Peyer's patch (tissue), 4 donors: ENCODE measurements at regions not wholly inside any gene's neighbourhood (a gene's known extent, or its start where the extent isn't known, plus 50 kb on each side); places are given as distances from the start of the nearest gene placed in this dataset.
A peak's percentile ranks its signal among the peaks of the same experiment; 100 is the strongest.

Source experiments
- DNase-seq, 3 donors: peaks; one replicate each; pipeline ENCODE4 v3.0.0-alpha.2; 2017 to 2019
- H3K27ac ChIP-seq, 4 donors: fragments of 200-600 bp; sonication (generic); one replicate each; pipeline ENCODE4 v1.5.1; 2016 to 2019
- H3K27me3 ChIP-seq, 2 donors: fragments of 200-600 bp; sonication (generic); one replicate each; pipeline ENCODE4 v1.5.1; 2019
- H3K36me3 ChIP-seq, 3 donors: fragments of 200-600 bp; sonication (generic); one replicate each; pipeline ENCODE4 v1.5.1; 2016 to 2019
- H3K4me1 ChIP-seq, 4 donors: fragments of 200-600 bp; sonication (generic); one replicate each; pipeline ENCODE4 v1.5.1; 2016 to 2019
- H3K4me3 ChIP-seq, 4 donors: fragments of 200-600 bp; sonication (generic); 1 replicate in 3 of 4; 2 replicates in 1 of 4; pipeline ENCODE4 v1.5.1; 2016 to 2019; ENCODE audit warnings: mild to moderate bottlenecking in 1 of 4
- H3K9me3 ChIP-seq, 4 donors: fragments of 200-600 bp; sonication (generic); one replicate each; pipeline ENCODE4 v1.5.1; 2016 to 2019; ENCODE audit warnings: mild to moderate bottlenecking in 1 of 4
- POLR2A ChIP-seq, 2 donors: fragments of 450-650 bp; IDR thresholded peaks; one replicate each; pipeline ENCODE4 v1.5.1; 2017; ENCODE audit warnings: antibody characterized with exemption in 2 of 2, mild to moderate bottlenecking in 2 of 2, moderate library complexity in 2 of 2
- TF ChIP-seq, protein P1 (sequence below), 6 experiments: fragments of 450-650 bp in 4 of 6; fragments of 200-600 bp in 2 of 6; sonication (generic) in 1 of 6; IDR thresholded peaks; one replicate each; pipeline ENCODE4 v1.5.1; 2017 to 2019; ENCODE audit warnings: antibody characterized with exemption in 6 of 6, mild to moderate bottlenecking in 3 of 6, moderate library complexity in 1 of 6

DNA sequence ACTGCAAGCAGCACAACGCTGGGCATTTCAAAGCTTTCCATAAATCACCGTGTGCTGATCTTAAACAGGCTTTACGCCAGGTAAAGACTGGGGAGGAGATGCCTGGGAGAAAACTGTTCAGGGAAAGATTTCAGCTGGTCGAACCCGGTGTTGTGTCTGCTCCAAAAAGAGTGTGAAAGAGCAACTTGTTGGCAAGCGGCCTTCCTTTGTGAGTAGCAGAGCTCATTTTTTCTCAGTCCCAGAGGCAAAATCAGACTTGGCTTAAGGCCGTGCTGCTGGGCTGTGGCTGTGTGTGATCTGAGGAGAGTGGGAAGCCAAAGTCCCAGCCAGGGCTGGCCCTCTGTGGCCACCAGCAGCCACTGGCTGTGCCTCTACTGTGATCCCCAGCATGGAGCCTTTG lies 75.7 kb upstream of the E2F8 start:
- Histone ChIP-seq H3K4me3 (no peak overlapping the region), H3K27me3 (no peaks in the 10 kb centered on the region), H3K36me3 (no peaks in the 10 kb centered on the region), H3K4me1 (no peaks in the 10 kb centered on the region), H3K9me3 (no peaks in the 10 kb centered on the region), H3K27ac (no peak overlapping the region)
- TF ChIP-seq, protein P1, sequence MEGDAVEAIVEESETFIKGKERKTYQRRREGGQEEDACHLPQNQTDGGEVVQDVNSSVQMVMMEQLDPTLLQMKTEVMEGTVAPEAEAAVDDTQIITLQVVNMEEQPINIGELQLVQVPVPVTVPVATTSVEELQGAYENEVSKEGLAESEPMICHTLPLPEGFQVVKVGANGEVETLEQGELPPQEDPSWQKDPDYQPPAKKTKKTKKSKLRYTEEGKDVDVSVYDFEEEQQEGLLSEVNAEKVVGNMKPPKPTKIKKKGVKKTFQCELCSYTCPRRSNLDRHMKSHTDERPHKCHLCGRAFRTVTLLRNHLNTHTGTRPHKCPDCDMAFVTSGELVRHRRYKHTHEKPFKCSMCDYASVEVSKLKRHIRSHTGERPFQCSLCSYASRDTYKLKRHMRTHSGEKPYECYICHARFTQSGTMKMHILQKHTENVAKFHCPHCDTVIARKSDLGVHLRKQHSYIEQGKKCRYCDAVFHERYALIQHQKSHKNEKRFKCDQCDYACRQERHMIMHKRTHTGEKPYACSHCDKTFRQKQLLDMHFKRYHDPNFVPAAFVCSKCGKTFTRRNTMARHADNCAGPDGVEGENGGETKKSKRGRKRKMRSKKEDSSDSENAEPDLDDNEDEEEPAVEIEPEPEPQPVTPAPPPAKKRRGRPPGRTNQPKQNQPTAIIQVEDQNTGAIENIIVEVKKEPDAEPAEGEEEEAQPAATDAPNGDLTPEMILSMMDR (IDR thresholded peaks at IDR 0.05) = no peak
- no peak for TF ChIP-seq POLR2A (IDR thresholded peaks at IDR 0.05)
- DNase-seq = no peak

DNA sequence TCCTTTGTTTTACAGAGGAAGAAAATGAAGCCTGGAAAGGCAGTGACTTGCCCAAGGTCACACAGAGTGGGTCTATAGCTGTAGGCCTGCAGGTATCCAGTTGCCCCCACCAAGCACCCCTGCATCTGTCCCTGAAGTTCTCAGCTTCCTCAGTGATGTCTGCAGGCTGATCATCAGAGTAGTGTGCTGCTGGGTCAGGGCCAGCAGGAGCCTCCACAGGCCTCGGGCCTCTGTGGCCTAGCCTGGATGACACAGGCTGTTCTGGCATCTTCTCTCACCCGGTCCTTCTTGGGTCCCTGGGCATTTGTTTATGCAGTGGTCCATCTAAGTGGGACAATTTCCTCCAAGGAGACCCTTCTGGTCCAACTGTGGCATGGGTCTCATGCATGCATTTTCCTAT lies 74.8 kb upstream of the E2F8 start:
- H3K4me3 ChIP-seq = no peak overlapping the region
- TF ChIP-seq POLR2A (IDR thresholded peaks at IDR 0.05) = no peak
- TF ChIP-seq, protein P1 (IDR thresholded peaks at IDR 0.05) = no peak
- no peaks in the 10 kb centered on the region for H3K4me1 ChIP-seq

DNA sequence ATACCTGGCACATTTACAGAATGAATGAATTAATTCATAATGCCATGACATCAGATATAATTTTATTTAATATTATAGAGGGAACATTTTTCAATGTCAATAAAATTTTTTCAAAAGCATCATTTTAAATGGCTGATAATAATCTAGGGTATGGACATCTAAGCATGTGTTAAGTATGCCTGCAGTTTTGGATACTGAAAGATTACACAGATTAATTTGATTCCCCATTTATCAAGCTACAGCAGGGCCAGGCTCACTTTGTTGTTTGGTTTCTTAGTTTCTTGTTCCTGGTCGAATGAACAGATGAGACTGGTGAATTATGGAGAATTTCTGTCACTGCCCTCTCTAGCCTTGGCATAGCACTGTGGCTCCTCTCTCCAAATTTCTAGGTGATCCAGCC lies 72.4 kb upstream of the E2F8 start:
- Histone ChIP-seq H3K27me3 (no peaks in the 10 kb centered on the region), H3K36me3 (no peaks in the 10 kb centered on the region), H3K4me1 (no peaks in the 10 kb centered on the region), H3K27ac (no peak overlapping the region), H3K4me3 (no peak overlapping the region), H3K9me3 (no peaks in the 10 kb centered on the region)
- no peak for DNase-seq
- no peak for TF ChIP-seq POLR2A (IDR thresholded peaks at IDR 0.05)
- TF ChIP-seq, protein P1 (IDR thresholded peaks at IDR 0.05) = no peak

More for the DNA sequence above, 74.8 kb upstream of the E2F8 start:
- Histone ChIP-seq H3K27ac (no peak overlapping the region), H3K27me3 (no peaks in the 10 kb centered on the region), H3K9me3 (no peaks in the 10 kb centered on the region), H3K36me3 (no peaks in the 10 kb centered on the region)
- no peak for DNase-seq

DNA sequence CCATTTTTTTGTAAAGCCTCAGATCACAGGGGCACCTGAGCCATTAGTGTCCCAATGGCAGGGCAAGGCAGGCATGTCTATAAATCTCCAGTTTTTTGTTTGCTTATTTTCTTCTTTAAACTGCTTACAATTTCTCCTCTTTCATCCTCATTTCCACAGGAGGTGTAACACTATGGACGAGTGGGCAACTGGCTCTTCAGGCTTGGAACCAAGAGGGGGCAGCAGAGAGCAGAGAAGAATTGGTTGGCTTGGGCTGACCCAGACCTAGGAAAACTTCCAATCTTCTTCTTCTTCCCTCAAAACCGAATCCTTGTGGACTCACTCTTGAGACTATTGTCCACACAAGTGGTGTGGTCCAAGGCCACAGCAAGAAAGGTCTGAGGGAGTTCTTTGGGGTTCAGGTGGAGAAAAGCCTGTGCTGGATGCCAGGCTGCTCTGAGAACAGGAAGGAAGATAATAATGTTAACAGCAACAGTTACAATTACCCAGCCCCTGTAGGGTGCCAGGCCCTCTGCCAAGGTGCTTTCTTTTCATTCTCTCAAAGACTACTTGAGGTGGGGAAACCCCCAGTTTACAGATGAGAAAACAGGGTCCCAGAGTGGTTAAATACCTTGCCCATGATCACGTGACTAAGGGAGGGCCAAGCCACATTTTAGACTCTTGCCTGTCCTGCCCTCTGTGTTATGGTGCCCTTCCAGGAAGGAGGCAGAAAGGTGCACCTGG lies 70.7 kb upstream of the E2F8 start:
- Histone ChIP-seq H3K4me1 (no peaks in the 10 kb centered on the region), H3K36me3 (no peaks in the 10 kb centered on the region), H3K9me3 (no peaks in the 10 kb centered on the region), H3K27ac (no peak overlapping the region), H3K4me3 (no peak overlapping the region), H3K27me3 (no peaks in the 10 kb centered on the region)
- DNase-seq = peak; percentile 32 to 83 (median 59)
- TF ChIP-seq POLR2A (IDR thresholded peaks at IDR 0.05) = no peak
- TF ChIP-seq, protein P1 (IDR thresholded peaks at IDR 0.05) = peak in 5 of 6 experiments; percentile 40 to 69 (median 63)

DNA sequence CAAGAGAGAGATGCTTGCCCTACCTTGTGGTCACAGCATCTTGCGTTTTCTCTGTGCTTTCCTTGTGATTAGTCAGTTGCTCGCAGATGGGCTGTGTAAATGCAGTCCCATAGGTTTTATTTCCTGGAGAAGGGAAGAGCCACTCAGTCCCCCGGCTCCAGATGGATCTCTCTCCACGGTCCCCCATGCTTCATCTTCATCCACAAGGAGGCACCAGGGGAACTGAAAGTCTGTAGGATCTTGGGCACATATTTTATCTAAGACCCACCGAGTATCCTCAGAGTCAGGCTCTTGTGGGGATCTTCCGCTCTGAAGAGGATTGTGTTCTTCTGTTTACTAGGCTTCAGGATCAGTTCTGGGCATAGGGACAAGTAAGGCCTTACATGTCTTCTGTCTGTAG lies 66.8 kb upstream of the E2F8 start:
- H3K9me3 ChIP-seq = no peaks in the 10 kb centered on the region
- no peak overlapping the region for H3K4me3 ChIP-seq
- no peak overlapping the region for H3K27ac ChIP-seq
- TF ChIP-seq, protein P1 (IDR thresholded peaks at IDR 0.05) = no peak
- TF ChIP-seq POLR2A (IDR thresholded peaks at IDR 0.05) = no peak
- no peaks in the 10 kb centered on the region for H3K27me3 ChIP-seq
- H3K36me3 ChIP-seq = no peaks in the 10 kb centered on the region
- DNase-seq = no peak
- H3K4me1 ChIP-seq = no peaks in the 10 kb centered on the region
